Activated naive CD4-positive, alpha-beta T cell treated with anti-CD3 and anti-CD28 coated beads, Interleukin-2, amount 50 U/mL, for 72 hours (primary cell): ENCODE measurements at regions not wholly inside any gene's neighbourhood (a gene's known extent, or its start where the extent isn't known, plus 50 kb on each side); places are given as distances from the start of the nearest gene placed in this dataset.

Experiments used
- ATAC-seq, 2 donors: fragments of 150-1000 bp; cut with Tn5 transposase; 2 replicates each; pipeline ENCODE4 v1.10.0; 2021; ENCODE audit warnings: mild to moderate bottlenecking in 2 of 2, moderate library complexity in 2 of 2
- DNase-seq, 2 donors: peaks; one replicate each; pipeline ENCODE4 v3.0.0; 2021 to 2022; ENCODE audit warnings: low spot score in 2 of 2
- H3K27ac Mint-ChIP-seq, 2 donors: one replicate each; pipeline ENCODE4 v1.8.0; 2022; ENCODE audit warnings: mild to moderate bottlenecking in 2 of 2, mixed read lengths in 2 of 2
- H3K36me3 Mint-ChIP-seq, 2 donors: one replicate each; pipeline ENCODE4 v1.8.0; 2022; ENCODE audit warnings: mixed read lengths in 2 of 2
- H3K9me3 Mint-ChIP-seq, 2 donors: one replicate each; pipeline ENCODE4 v1.8.0; 2022; ENCODE audit warnings: mixed read lengths in 2 of 2

DNA sequence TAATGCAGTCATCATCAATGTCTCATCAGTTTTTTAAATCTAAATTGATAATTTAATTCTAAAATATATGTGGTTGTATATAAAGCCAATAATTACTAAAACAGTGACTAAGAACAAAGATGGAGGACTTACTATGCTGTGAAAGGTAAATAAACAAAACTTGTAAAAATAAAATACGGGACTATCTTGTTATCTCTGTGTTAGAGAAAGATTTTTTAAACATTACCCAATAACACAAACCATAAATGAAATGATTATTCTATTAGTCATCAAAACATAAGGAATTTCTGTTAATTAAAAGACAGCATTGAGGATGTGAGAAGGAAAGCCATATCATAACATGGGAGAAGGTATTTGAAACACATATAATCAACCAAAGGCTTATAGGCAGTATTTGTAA lies 226.2 kb upstream of the SMC2 start:
- no peaks in the 10 kb centered on the region for H3K9me3 Mint-ChIP-seq

GRCh38 chr9:103872811-103873210 lies 221.3 kb upstream of the SMC2 start:
- DNase-seq: no peak
- H3K36me3 Mint-ChIP-seq: no peaks in the 10 kb centered on the region
- peaks cover 0 to 4% of the 10 kb centered on the region in 2 donors for H3K9me3 Mint-ChIP-seq
- no peak overlapping the region for H3K27ac Mint-ChIP-seq
- ATAC-seq: no peak

More for the DNA sequence above, 226.2 kb upstream of the SMC2 start:
- no peak for DNase-seq
- Mint-ChIP-seq H3K27ac (no peak overlapping the region), H3K36me3 (no peaks in the 10 kb centered on the region)
- ATAC-seq: no peak

DNA sequence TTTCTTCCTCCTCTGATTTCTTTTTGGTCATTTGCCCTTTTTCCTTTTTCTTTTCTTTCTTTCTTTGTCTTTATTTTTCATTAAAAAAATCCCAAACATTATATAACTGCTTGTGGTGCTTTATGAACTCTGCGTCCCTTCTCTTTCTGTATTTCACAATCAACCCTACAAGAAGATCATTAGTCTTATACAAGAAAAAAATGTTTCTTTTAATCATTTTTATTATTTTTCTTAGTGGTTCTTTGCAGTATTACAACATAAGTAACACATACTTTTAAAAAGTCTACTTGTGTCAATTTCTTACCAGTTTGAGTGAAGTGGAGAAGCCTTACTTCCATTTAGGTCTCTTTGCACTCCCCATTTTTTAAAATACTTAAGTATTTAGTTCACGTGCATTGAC lies 212.7 kb upstream of the SMC2 start:
- Mint-ChIP-seq H3K36me3 (no peaks in the 10 kb centered on the region), H3K9me3 (no peaks in the 10 kb centered on the region), H3K27ac (no peak overlapping the region)
- no peak for DNase-seq
- ATAC-seq: no peak

GRCh38 chr9:103889989-103890388 lies 204.1 kb upstream of the SMC2 start:
- Mint-ChIP-seq H3K27ac (no peak overlapping the region), H3K36me3 (no peaks in the 10 kb centered on the region), H3K9me3 (no peaks in the 10 kb centered on the region)
- ATAC-seq (no peak), DNase-seq (no peak)

DNA sequence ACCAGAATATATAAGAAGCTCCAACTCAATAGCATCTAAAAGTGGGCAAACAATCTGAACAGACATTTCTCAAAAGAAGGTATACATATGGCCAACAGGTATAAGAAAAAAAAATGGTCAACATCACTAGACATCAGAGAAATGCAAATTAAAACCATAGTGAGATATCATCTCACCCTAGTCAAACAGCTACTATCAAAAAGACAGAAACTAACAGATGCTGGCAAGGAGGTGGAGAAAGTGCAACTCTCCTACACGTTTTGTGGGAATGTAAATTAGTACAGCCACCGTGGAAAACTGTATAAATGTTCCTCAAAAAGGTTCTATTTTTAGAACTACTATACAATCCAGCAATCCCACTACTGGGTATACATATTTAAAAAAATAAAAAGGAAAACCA lies 199.9 kb upstream of the SMC2 start:
- ATAC-seq (no peak), DNase-seq (no peak)
- Mint-ChIP-seq H3K36me3 (no peaks in the 10 kb centered on the region), H3K9me3 (no peaks in the 10 kb centered on the region), H3K27ac (no peak overlapping the region)

- ATAC-seq: no peak
- Mint-ChIP-seq H3K27ac (no peak overlapping the region), H3K9me3 (no peaks in the 10 kb centered on the region), H3K36me3 (no peaks in the 10 kb centered on the region)
- no peak for DNase-seq
Observed at GRCh38 chr9:103898550-103898949, 195.6 kb upstream of the SMC2 start.

DNA sequence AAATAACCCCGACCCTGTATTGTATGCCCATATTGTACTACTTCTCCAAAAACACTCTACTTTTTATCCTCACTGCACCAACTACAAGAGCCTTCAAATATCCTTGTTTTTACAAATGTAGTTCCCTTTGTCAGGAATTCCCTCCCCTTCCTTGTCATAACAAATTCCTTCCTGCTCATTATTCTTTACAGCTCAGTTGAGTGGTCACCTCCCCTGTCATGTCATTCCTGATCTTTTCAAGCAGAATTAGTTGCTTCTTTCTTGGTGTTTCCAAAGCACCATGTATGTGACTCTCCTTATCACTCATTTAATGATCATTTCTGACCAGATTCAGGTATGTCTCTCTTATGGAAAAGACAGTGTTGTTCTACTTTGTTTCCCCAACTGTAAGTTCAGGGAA lies 194.2 kb upstream of the SMC2 start:
- no peak for ATAC-seq
- no peaks in the 10 kb centered on the region for H3K9me3 Mint-ChIP-seq
- no peaks in the 10 kb centered on the region for H3K36me3 Mint-ChIP-seq
- DNase-seq: no peak
- no peak overlapping the region for H3K27ac Mint-ChIP-seq

DNA sequence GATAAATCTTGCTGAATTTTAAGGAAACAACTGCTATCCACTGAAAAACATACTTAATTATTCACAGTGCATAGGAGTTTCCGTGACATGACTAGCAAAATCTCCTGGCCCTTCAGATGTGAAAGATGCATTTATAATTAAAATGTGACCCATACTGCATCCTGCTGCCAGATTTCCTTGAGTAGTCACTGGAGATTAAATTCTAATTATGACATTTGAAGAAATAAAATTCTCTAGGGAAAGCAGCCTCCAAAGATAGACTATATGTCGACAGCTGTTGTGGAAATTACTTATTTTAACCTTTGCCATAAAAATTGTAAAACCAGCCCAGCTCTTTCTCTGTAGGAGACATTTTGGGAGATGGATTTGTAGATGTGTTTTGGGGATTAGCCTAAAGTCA lies 193.6 kb upstream of the SMC2 start:
- Mint-ChIP-seq H3K27ac (no peak overlapping the region), H3K36me3 (no peaks in the 10 kb centered on the region), H3K9me3 (no peaks in the 10 kb centered on the region)
- DNase-seq (no peak), ATAC-seq (no peak)

DNA sequence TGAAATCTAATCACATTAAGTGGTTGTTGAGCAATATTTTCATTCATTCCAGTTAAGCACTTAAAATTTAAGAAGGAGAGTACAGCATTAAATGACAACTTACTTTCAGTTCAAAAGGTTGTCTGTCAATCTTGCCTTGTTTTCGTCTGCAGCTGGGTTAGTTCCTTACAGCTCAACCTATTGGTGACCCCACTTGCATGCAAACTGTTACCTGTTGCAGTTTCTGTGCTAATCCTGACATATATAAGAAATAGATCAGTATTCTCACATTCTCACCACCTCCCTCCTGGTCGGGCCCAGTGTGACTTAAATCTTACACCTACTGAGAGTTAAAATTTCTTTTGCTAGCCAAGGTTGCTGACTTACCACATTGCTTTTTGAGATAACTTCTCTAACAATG lies 191.8 kb upstream of the SMC2 start:
- ATAC-seq (no peak), DNase-seq (no peak)
- Mint-ChIP-seq H3K36me3 (no peaks in the 10 kb centered on the region), H3K27ac (no peak overlapping the region), H3K9me3 (no peaks in the 10 kb centered on the region)

GRCh38 chr9:103904242-103904641 lies 189.9 kb upstream of the SMC2 start:
- no peaks in the 10 kb centered on the region for H3K9me3 Mint-ChIP-seq
- H3K27ac Mint-ChIP-seq: no peak overlapping the region
- no peak for ATAC-seq
- DNase-seq: no peak
- H3K36me3 Mint-ChIP-seq: no peaks in the 10 kb centered on the region

DNA sequence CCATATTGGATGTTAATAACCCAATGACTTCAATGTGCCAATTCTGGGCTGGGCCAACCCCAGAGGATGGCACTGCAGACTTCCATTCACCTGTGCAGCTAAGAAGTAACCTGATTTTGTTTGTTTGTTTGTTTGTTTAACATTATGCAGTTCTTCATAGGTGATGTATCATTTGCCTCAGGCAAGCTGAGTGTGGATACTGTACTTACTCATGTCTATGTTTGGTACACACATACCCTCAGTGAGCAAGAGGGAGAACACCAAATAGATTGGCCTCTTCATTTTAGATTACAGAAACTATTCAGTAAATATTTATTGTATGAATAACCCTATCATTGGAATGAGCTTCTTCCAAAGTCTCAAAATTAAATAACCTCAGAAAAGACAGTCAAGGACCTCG lies 180.2 kb upstream of the SMC2 start:
- no peaks in the 10 kb centered on the region for H3K9me3 Mint-ChIP-seq
- no peak for DNase-seq
- no peaks in the 10 kb centered on the region for H3K36me3 Mint-ChIP-seq
- no peak for ATAC-seq
- H3K27ac Mint-ChIP-seq: no peak overlapping the region

GRCh38 chr9:103919605-103920209 lies 174.4 kb upstream of the SMC2 start:
- no peak overlapping the region for H3K27ac Mint-ChIP-seq
- no peaks in the 10 kb centered on the region for H3K9me3 Mint-ChIP-seq
- no peaks in the 10 kb centered on the region for H3K36me3 Mint-ChIP-seq
- ATAC-seq (no peak), DNase-seq (no peak)

GRCh38 chr9:103928442-103928841 lies 165.7 kb upstream of the SMC2 start:
- Mint-ChIP-seq H3K27ac (no peak overlapping the region), H3K36me3 (no peaks in the 10 kb centered on the region), H3K9me3 (no peaks in the 10 kb centered on the region)
- ATAC-seq (no peak), DNase-seq (no peak)

- no peaks in the 10 kb centered on the region for H3K36me3 Mint-ChIP-seq
- H3K9me3 Mint-ChIP-seq: no peaks in the 10 kb centered on the region
- no peak overlapping the region for H3K27ac Mint-ChIP-seq
- DNase-seq (no peak), ATAC-seq (no peak)
Observed at GRCh38 chr9:103941104-103941503, 153.0 kb upstream of the SMC2 start.

GRCh38 chr9:103942200-103942599 lies 151.9 kb upstream of the SMC2 start:
- H3K36me3 Mint-ChIP-seq: no peaks in the 10 kb centered on the region
- no peak overlapping the region for H3K27ac Mint-ChIP-seq
- H3K9me3 Mint-ChIP-seq: no peaks in the 10 kb centered on the region
- no peak for ATAC-seq
- DNase-seq: no peak

DNA sequence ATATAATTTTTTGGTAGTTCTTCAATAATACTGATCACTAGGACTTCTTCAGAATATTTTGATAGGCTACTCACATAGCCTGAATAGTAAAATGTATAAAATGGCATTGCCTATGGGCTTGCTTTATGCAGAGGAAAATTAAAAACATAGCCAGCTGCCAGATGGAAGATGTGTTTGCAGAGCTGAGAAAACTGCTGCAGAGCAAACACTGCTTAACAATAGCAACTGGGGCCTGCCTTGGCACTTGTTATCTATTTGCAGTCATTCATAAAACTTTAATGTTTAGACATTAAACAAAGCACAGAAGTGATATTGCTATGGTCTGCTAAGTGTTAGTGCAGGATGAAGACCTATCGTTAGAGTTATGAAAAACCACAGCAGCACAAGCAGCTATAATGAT lies 151.5 kb upstream of the SMC2 start:
- H3K36me3 Mint-ChIP-seq: no peaks in the 10 kb centered on the region
- DNase-seq: no peak
- no peak for ATAC-seq
- no peaks in the 10 kb centered on the region for H3K9me3 Mint-ChIP-seq
- no peak overlapping the region for H3K27ac Mint-ChIP-seq

GRCh38 chr9:103949096-103949495 lies 145.0 kb upstream of the SMC2 start:
- Mint-ChIP-seq H3K36me3 (no peaks in the 10 kb centered on the region), H3K27ac (no peak overlapping the region), H3K9me3 (no peaks in the 10 kb centered on the region)
- DNase-seq: no peak
- ATAC-seq: no peak

DNA sequence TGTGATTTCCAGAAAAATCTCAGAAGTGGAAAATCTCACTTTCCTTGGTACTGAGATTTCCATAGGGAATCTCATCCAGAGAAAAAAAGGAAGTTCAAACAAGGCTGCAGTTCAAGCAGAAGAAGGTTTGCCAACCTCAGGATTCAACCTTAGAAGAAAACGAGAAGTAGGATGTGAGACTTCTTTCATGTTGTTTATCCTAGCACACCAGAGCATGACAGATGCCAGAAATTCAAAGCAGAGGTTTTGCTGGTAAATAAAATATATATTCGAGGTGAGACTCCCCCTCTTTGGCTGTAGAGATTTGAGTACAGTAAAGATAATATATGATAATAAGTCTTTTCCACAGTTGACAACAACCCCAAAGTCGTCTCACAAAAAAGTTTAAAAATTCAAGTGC lies 116.9 kb upstream of the SMC2 start:
- DNase-seq: no peak
- H3K36me3 Mint-ChIP-seq: no peaks in the 10 kb centered on the region
- H3K9me3 Mint-ChIP-seq: no peaks in the 10 kb centered on the region
- H3K27ac Mint-ChIP-seq: no peak overlapping the region
- ATAC-seq: no peak

DNA sequence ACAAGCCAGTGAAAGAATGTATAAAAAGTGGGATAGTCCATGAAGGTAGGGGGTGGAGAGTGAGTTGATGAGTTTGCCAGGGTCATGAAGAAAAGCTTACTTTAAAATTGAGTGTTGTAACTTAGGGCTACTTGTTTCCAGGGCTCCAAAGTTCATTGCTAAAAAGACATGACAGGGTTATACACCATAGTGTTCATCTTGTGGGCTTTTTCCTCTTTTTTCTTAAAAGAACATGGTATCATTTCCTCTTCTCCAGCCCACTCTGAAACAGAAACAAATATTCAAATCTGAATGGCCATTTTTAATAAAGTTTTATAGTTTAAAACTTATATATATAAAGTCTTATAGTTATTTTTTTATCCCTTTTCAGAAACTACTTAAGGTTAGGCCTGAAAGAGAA lies 115.7 kb upstream of the SMC2 start:
- Mint-ChIP-seq H3K9me3 (no peaks in the 10 kb centered on the region), H3K27ac (no peak overlapping the region), H3K36me3 (no peaks in the 10 kb centered on the region)
- DNase-seq (no peak), ATAC-seq (no peak)
